GM18858 (cell line): ENCODE measurements at regions not wholly inside any gene's neighbourhood (a gene's known extent, or its start where the extent isn't known, plus 50 kb on each side); places are given as distances from the start of the nearest gene placed in this dataset.
"Not testable (repeated sequence)": the region's sequence is repeated elsewhere in the genome, so short reads cannot be mapped to it uniquely, and the experiment has no call there.

Experiments
- ATAC-seq: cut with Tn5 transposase; IDR thresholded peaks from one replicate; pipeline ENCODE4 v1.9.1; 2021; ENCODE audit not compliant: unreplicated experiment

DNA sequence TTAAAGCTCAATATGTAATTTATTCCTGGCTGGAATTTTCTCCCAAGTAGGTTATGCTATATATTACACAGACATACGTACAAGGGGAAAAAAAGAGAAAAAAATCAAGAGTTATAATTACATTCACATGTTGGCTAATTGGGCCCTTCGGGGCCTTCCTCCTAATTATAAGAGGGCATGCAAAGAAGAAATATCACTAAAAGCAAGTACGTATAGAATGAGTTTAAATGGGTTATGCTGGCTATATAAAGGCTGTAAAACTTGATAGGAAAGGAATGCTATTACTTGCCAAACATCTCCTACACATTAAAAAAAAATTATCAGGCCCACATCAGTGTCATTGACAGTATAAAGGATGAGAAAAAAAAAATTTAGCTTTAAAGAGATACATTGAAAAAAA, 1396.1 kb upstream of the ADGRL4 start:
- ATAC-seq, result no peak

DNA sequence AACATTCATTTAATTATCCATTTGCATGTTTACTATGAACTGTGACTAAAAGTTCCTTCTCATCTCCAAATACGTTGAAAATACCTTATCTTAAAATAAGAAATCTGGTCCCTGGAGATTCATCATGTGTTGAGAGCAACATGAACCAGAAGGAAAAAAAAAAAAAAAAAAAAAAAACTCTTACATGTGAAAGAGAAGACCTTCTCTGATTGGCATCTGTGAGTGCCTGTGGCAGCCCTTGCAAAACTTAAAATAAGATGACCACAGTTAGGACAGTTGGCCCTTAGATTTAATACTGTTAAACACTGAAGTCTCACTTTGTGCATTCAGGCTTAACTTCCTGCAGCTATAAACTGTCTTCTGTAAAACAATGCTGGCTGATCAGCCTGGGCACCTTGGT, 1395.2 kb upstream of the ADGRL4 start:
- no peak for ATAC-seq

DNA sequence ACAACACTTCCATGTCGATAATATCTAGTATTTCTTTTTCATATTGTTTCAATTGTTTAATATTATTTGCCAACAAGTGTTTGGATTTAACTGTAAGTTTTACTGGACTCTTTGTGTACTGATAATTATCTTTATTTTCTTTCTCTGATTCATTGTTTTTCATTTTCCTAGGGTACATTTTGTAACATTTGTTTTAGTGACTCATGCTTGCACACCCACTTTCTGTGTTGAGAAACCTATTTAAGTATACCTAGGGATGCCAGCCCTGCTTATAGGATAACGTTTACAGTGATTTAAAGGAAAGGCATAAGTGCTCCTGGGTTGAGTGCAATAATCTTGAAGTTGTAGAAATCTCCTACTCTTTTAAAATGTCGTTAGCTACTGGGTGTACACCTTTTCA, 1386.0 kb upstream of the ADGRL4 start:
- ATAC-seq, result no peak

DNA sequence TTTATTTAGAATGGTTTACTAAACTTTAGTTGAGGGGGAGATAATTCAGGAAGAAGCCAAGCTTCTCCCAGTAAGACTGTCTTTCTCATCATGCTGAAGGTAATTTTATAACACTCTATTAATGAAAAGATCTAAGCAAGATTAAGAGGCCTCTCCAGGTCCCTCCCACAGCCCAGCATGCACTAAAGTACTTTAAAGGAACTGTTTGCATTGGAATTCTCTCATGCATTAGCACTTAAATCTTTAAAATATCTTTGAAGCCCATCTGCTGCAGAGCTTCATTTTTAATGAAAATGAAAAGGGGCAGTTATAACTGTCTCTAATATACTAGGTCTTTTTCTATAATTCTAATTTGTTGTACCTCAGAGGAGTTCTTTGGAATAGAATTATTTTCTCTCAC, 1379.1 kb upstream of the ADGRL4 start:
- ATAC-seq, result no peak

DNA sequence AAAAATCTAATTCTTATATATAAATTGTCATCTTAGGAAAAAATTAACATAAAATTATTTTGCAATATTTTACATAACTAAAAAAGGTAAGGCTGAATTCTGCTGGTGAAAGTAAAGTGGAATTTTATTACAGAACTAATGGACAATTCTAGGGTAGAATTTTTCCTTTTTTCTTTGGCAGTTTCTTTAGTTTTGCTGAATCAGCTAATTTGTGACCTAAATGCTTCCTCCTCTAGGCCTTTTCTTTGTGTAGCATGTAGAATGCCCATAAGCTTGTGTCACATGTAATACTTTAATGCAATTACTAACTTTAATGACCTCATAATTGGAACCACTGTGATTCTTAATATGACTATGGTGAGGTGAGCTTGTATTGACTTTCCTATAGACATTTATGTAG, 1378.4 kb upstream of the ADGRL4 start:
- ATAC-seq, result no peak

DNA sequence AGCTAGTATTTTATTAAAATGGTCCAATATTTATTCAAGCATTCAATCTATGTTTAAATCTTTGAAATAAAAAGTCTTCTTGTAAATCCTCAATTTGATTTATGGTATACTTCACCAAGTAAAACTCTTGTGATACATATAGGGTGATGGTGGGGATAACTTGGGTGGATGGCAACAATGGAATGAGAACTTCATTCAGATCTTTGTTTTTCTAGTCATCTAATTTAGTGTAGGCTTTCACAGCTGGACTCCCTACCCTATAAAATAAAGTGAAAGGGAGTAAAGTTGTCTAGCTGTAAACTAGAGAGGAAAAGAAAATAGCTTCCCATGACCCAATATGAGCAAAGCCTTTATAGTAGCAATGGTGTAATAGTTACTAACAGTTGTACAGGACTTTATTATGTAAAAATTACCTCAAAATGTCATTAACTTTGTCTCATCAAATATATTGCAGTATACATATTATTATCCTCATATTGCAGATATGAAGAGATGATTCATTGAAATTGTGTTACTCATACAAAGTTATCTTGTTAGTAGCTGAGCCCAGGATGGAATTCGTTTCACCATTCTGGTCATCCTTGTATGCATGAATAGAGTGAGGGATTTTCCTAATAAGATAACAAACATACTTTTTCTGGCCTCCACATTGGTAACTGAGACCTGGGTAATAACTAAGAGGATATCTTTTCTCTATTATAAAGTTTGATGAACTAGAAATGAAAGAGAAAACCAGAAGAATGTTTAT, 1377.7 kb upstream of the ADGRL4 start:
- ATAC-seq, result no peak

DNA sequence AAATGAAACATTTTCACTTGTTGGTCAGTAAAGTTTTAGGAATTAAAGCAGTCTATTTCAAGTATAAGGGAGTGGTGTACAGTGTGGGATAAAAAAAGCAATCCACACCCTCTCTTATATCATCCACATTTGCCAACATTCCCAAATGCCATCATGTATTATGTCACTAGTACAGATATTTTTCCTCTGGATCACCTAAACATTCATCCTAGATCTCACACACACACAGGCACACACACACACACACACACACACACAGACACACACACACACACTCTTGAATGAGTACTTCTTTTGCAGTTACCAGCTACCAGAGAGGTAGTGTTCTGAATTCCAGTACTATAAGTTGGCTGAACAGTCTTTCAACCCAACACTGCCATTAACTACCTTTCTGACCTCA, 1369.1 kb upstream of the ADGRL4 start:
- ATAC-seq, result no peak

DNA sequence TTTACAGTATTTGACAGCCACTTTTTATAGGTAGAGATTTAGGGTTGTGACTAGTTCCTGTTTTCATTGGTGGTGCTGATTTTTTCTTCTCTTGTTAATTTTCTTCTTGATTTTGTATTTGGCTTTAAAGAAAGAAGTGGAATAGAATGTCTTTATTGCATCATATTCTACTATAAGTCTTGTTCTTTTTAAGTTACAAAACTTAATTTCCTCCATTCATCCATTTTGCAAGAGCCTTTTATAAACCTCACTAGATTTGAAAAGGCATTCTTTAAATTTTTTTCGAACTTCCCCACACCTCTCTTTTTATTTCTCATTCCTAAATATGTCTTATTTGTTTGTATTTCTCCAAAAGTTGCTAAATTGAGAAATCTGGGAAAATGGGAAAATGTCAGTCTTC, 1368.6 kb upstream of the ADGRL4 start:
- ATAC-seq, result no peak

DNA sequence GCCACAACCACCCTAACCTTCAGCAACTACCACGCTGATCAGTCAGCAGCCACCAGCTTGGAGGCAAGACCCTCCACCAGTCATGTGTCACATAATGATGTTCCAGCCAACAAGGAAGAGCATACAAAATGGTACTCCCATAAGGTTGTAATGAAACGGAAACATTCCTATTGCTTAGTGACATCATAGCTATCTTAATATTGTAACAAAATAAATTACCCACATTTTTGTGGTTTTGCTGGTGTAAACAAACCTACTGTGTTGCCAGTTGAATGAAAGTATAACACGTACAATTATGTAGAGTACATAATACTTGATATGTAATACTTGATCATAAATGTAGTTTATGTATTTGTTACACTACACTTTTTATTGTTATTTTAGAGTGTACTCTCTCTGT, 1363.2 kb upstream of the ADGRL4 start:
- no peak for ATAC-seq

DNA sequence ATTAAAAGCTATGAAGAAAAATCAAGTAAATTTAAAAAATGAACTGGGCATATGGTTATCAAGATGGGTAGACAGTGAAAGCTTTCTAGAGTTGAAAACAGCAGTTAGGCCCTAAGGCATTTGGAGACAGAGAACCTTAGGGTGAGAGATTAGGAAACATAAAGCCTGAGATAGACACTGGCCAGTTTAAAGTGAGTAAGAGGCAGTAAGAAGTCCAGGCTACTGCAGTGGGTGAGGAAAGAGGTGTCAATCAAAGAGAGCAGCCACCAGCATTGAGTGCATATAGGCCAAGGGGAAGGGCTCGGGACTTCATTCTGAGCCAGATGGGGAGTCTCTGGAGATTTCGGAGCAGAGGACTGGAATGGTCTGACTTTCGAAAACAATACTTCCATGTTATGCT, 1360.5 kb upstream of the ADGRL4 start:
- ATAC-seq, result no peak

DNA sequence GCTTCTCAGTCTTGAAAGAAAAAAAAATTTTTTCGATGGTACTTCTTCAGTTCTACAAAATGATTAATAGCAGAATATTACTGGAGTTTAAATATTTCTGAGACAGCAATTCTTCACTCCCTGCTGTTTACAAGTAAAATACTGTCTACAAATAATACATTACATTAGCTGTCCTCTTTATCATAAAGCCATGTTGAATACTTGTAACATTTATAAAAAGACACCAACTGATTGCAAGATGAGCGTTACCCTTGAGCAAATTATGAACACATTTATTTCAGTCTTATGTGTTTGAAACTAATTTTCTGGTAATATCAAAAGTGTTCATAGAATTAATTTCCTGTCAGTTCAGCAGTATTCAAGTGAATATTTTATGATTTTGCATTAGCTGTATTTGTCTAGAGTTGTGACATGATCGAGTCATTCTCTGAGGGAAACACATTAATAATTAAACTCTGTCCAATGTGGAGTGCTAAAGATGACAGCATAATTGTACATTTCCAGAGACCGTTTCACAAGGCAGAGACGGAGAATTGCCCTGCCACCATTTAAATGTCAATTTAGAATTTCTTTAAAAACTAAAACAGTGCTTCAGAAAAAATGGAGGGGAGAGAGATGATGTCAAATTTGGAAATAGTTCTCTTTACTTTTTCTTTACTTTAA, 1359.0 kb upstream of the ADGRL4 start:
- ATAC-seq, result no peak

DNA sequence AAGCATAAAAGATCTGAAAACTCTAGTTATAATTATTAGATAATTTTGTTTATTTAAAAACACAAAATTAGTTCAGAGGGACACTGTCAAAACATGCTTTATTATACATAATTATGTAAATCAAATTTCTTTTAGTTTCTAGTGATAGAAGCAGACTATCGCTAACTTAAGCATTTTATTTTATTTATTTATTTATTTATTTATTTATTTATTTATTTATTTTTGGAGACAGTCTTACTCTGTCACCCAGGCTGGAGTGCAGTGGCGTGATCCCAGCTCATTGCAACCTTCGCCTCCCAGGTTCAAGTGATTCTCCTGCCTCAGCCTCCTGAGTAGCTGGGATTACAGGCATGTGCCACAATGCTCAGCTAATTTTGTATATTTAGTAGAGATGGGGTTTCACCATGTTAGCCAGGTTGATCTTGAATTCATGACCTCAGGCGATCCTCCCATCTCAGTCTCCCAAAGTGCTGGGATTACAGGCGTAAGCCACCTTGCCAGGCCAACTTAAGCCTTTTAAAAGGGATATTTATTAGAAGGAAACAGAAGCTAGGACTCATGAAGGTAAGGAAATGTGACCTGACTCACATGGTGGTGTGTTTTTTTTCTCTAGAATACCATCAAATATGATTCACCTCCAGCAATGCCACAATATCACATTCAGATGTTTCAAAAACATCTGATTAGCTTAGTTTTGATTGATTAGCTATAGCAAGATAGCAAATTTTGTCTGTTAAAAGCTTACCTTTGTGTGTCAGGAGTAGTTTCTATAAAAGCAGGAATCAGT, 1357.4 kb upstream of the ADGRL4 start:
- no peak for ATAC-seq

DNA sequence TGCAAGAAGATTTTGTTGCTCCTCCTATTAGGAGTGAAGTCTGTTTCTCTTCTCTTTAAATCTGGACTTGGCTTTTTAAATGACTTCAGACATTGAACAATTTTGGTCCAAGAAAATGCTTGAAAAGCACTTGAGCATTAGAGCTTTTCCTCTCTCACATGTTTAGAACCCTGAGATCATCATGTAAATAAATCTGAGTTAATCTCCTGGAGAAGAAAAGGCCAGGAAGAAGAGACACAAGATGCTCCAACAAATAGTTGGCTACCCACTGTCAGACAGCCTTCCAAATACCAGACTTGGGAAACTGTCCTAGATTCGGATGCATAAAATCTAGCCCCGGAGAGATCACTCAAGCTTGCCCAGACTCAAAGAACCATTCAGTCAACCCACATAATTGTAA, 1353.1 kb upstream of the ADGRL4 start:
- ATAC-seq, result no peak

DNA sequence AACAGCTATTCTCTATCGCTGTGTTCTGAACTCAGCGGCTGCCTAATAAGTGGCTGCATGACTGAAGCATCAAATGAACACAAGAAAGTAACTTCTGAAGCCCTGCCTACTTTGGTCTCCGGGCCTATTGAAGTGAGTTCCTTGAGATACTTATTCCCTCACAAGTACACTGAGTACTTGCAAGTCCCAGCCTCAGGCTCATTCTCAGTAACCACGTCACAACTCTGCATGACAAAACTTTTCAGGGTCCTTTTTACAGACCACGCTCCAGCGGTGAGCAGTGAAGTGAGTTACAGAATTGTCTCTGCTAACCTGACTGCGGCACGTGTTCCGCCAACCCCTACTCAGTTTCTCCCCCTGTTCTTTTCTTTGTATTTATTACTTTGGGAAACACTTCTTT, 1342.7 kb upstream of the ADGRL4 start:
- ATAC-seq, result no peak

DNA sequence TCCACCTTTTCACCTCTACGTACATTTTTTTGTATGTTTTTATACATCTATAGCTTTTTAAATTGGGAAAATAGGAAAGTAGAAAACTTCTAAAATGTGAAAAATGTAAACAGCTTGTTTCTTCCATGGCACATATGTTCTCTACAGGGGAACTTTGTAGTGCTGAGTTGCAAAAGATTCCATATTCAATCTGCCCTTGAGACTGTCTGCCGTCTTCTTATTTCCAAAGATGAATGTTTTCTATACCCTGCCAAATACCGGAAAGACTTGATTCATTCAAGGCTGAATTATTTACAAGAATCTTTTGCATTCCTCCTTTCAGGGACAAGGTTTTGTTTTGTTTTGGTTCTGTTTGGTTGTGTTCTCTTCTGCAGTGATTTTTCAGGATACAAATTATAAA, 1334.5 kb upstream of the ADGRL4 start:
- ATAC-seq, result no peak

DNA sequence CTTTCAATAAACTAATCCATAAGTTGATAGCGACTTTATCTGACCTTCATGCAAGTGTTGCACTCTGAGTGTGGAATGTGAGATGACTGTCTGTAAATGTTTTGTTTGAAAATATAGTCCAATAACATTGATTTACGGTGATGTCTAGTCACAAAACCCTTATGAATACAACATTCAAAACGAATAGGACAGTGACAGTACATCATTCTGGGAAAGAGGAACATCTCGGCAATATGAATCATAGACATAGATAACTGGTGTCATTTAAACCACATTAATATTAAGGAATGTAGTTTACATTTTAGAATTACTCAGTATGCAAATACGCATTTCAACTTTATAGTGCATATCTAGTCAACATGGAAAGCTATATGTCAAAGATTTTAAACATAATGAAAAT, 1311.6 kb upstream of the ADGRL4 start:
- no peak for ATAC-seq

DNA sequence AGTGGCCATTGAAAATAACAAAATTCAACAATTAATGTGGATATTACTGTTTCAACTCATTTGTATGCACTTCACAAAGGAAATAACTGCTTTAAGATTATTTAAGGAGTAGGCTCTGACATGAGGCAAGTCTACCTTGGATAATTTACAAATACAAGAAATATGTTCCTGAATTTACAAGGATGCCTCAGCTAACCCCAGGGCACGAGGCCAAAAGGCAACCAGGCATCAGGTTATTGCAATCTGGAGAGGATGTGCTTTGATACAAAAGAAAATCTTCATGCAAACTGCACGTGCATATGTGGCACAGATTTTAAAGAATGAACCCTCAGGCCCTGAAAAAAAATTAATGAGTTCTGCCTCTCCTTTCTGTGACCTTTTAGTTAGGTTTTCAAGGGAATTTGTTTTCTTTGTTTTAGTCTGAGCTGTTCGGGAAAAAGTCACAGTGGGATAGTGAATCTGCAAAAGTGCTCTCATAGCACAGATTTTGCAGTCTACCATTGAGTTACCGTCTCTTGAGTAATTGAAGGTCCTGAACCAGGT, 1304.2 kb upstream of the ADGRL4 start:
- no peak for ATAC-seq

DNA sequence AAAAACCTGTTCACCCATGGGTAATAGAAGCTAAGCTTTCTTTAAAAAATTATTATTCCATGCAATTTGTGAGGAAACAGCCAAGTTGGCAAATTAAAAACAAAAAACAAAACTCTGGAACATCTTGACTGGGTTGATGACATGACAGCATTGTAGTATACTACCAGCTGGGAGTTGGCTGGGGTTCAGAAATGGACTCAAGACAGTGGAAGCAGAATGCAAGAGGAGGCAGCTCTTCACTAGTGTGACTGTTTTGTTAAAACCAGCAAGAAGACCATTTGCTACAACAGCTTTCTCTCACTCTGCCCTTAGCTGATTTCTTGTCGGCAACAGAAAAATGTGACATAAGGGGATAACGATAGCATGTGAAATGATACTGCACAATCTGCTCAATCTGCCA, 1298.9 kb upstream of the ADGRL4 start:
- ATAC-seq, result no peak

DNA sequence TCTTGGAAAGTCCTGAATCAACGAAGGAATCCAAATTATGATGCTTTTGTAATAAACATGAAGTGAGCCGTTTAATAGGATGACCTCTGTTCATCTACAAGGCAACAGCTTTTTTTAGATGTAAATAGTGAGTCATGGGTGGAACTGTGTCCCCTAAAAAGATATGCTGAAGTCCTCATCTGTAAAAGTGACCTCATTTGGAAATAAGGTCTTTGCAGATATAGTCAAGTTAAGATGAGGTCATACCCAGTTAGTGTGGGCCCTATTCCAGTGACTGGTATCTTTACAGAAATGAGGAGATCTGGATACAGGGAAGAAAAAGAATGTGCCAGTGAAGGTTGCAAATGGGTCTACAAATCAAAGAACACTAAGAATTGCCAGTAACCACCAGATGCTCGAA, 1287.3 kb upstream of the ADGRL4 start:
- no peak for ATAC-seq

DNA sequence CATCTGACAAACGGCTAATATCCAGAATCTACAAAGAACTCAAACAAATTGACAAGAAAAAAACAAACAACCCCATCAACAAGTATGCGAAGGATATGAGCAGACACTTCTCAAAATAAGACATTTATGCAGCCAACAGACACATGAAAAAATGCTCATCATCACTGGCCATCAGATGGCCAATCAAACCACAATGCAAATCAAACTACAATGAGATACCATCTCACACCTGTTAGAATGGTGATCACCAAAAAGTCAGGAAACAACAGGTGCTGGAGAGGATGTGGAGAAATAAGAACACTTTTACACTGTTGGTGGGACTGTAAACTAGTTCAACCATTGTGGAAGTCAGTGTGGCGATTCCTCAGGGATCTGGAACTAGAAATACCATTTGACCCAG, 1282.2 kb upstream of the ADGRL4 start:
- not testable (repeated sequence) for ATAC-seq

DNA sequence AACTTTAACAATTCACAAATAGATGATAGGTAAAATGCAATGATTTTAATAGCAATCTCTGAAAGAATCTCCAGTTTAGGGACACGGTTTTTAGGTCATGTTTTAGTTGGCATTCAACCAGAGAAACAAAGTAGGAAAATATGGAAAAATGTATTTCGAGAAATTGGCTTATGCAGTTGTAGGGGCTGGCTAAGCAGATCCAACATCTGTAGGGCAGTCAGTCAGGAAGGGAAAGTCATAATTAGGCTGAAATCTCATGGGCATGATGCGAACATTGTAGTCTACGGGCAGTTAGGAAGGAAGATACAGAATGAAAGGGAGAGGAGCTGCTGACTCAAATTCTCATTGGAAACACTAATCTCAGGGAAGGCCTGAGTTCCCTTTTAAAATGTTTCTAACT, 1276.0 kb upstream of the ADGRL4 start:
- ATAC-seq, result no peak

DNA sequence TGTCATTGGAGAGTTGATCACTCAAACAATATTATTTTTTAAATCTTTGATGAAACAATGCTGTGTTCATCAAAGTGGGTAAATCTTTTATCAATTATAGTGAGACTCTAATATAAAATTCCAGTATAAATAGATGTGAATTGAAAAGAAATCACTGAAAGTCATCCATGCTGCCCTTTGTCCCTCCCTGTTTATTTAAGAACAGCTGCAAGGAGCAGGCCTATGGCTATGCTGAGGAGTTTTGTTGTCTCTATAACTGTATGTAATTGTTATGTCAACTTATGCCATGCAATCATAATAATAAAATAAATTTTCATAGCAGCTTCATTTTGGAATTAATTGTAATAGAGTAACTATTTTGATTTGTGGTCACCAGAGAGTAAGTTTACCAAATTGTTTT, 1272.4 kb upstream of the ADGRL4 start:
- no peak for ATAC-seq
